Choroid plexus epithelial cell (primary cell): ENCODE measurements at regions not wholly inside any gene's neighbourhood (a gene's known extent, or its start where the extent isn't known, plus 50 kb on each side); places are given as distances from the start of the nearest gene placed in this dataset.

ENCODE experiments used
- DNase-seq: peaks from one replicate; pipeline ENCODE4 v3.0.0-alpha.2; 2010; ENCODE audit warnings: low read depth
- H3K4me3 ChIP-seq: 2 replicates; pipeline ENCODE4 v1.5.1; 2011; ENCODE audit warnings: low read depth, mild to moderate bottlenecking, control low read depth, low read length, moderate library complexity
- CTCF ChIP-seq: conservative IDR thresholded peaks from 2 replicates; pipeline ENCODE4 v1.5.1; 2011; ENCODE audit warnings: low read depth, mild to moderate bottlenecking, control low read depth, inconsistent platforms, low read length, moderate library complexity

GRCh38 chr21:35940074-35940927 is 120.0 kb downstream of the SETD4 start:
- TF ChIP-seq CTCF = peak; percentile 81
- peak; percentile 88 for DNase-seq
- H3K4me3 ChIP-seq = no peak overlapping the region

GRCh38 chr21:35938446-35938845 is 121.9 kb downstream of the SETD4 start:
- no peak overlapping the region for H3K4me3 ChIP-seq
- no peak for DNase-seq
- TF ChIP-seq CTCF = no peak

GRCh38 chr21:35933466-35933865 is 126.9 kb downstream of the SETD4 start:
- peak; percentile 52 for TF ChIP-seq CTCF
- no peak overlapping the region for H3K4me3 ChIP-seq
- DNase-seq = peak; percentile 78

- H3K4me3 ChIP-seq = no peak overlapping the region
- peak; percentile 89 for DNase-seq
- no peak for TF ChIP-seq CTCF
Measured at GRCh38 chr21:35932232-35932911, 128.0 kb downstream of the SETD4 start.

- no peak for DNase-seq
- H3K4me3 ChIP-seq = no peak overlapping the region
- no peak for TF ChIP-seq CTCF
Measured at GRCh38 chr21:35929901-35930300, 130.4 kb downstream of the SETD4 start.

GRCh38 chr21:35927262-35927661 is 133.1 kb downstream of the SETD4 start:
- H3K4me3 ChIP-seq = no peak overlapping the region
- no peak for TF ChIP-seq CTCF
- no peak for DNase-seq
